A673 (cell line): ENCODE measurements at regions not wholly inside any gene's neighbourhood (a gene's known extent, or its start where the extent isn't known, plus 50 kb on each side); places are given as distances from the start of the nearest gene placed in this dataset.

Experiments
- CTCF ChIP-seq: fragments of 300-800, 200-600 bp; sonication (generic); conservative IDR thresholded peaks from 2 replicates; pipeline ENCODE4 v1.5.1; 2017; ENCODE audit warnings: low read depth, mild to moderate bottlenecking, antibody characterized with exemption, low read length, moderate library complexity, mixed read lengths
- EZH2 ChIP-seq: fragments of 200-600 bp; sonication (generic); IDR thresholded peaks from 2 replicates; pipeline ENCODE4 v1.6.1; 2017; ENCODE audit warnings: borderline replicate concordance, low read depth, mild to moderate bottlenecking, mixed read lengths, antibody characterized with exemption, low read length; ENCODE audit not compliant: poor library complexity, severe bottlenecking

- TF ChIP-seq CTCF = no peak
- TF ChIP-seq EZH2 = no peak
These were observed 337.3 kb upstream of the DIPK2B start for GRCh38 chrX:45537936-45538335.
